ENCODE measurements at regions not wholly inside any gene's neighbourhood (a gene's known extent, or its start where the extent isn't known, plus 50 kb on each side); places are given as distances from the start of the nearest gene placed in this dataset.

DNA sequence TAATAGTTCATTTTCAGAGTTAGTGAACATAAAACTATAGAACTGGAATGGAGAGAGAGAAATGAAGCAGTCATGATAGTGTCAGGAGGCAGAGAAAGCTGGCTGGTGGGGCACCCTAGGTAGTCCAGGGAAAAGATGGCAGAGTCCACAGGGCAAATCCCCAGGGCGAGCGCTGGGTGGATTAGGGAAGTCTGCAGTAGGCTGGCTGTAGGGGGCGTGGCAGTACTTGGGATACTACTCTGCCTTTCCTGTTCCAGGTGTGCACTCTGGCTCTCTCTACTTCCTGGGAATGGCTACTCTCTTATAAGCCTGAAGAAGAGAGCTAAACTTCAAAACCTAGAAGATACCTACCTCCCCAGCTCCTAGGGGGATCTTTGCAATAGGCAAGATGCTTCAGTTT, 232.9 kb upstream of the SLC10A2 start:
- Mint-ChIP-seq H3K4me1 (no peaks in the 10 kb centered on the region), H3K27ac (no peak overlapping the region), H3K9me3 (peaks cover 10% of the 10 kb centered on the region), H3K36me3 (ENCODE audit: low read depth) (no peaks in the 10 kb centered on the region), H3K27me3 (no peaks in the 10 kb centered on the region), H3K4me3 (no peak overlapping the region)
- ATAC-seq: no peak
- DNase-seq: no peak

DNA sequence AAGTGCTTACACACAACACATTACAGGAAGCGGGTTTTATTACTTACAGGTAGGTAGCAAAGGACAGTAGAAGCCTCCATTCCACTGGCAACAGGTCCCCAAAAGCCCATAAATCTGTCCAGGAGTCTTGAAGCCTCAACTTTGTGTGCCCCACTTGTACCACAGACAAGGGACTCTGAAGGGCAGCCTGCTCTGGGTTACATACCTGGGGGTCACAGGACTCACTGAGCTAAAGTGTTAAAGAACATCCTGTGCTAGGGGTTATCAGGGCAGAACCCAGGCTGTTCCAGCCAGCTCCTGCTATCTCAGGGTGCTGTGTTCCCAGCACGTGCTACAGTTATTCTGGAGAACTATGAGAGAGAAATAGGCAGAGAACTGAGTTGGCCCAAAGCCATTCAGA, 230.9 kb upstream of the SLC10A2 start:
- no peak for ATAC-seq
- no peaks in the 10 kb centered on the region for H3K36me3 Mint-ChIP-seq (ENCODE audit: low read depth)
- H3K4me1 Mint-ChIP-seq: no peaks in the 10 kb centered on the region
- H3K4me3 Mint-ChIP-seq: no peak overlapping the region
- peaks cover 10% of the 10 kb centered on the region for H3K9me3 Mint-ChIP-seq
- no peak overlapping the region for H3K27ac Mint-ChIP-seq
- DNase-seq: no peak
- no peaks in the 10 kb centered on the region for H3K27me3 Mint-ChIP-seq

DNA sequence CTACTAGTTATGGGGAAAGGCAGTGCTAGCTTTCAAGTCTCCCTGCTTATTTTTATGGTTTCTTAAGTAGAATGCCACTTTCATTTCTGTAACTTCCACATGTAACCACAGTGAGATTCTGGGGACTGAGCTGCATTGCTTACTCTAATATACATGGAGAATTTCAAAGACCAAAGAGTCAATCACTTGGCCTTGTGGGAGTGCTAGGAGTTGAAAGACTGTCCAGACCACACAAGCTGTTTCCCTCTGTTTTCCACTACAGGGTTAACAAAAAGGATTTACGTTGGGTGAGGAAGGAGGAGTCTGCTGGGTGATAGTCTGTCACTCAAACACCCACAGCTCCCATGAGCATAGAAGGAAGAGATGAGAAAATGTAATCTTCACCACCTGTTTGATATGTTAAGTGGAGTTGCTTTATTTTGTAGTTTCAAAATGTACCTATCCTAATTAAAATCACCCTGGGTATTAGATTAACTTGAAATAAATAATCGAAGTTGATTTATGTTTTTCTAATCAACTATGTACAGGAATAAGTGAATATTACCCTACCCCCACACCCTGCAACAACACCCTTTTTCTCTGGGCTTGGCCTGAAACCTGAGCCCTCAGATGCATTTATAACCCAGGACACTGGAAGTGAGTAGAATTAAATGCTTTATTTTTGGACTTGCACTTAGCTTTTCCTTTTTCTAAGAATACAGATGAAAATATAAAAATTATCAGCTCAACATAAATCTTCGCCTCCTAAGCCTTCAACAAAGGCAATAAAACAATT, 225.8 kb upstream of the SLC10A2 start:
- ATAC-seq (no peak), DNase-seq (no peak)
- no peaks in the 10 kb centered on the region for H3K36me3 Mint-ChIP-seq (ENCODE audit: low read depth)
- no peaks in the 10 kb centered on the region for H3K27me3 Mint-ChIP-seq
- H3K27ac Mint-ChIP-seq: no peak overlapping the region
- H3K4me1 Mint-ChIP-seq: peaks cover 2% of the 10 kb centered on the region
- peaks cover 3% of the 10 kb centered on the region for H3K9me3 Mint-ChIP-seq
- H3K4me3 Mint-ChIP-seq: no peak overlapping the region

DNA sequence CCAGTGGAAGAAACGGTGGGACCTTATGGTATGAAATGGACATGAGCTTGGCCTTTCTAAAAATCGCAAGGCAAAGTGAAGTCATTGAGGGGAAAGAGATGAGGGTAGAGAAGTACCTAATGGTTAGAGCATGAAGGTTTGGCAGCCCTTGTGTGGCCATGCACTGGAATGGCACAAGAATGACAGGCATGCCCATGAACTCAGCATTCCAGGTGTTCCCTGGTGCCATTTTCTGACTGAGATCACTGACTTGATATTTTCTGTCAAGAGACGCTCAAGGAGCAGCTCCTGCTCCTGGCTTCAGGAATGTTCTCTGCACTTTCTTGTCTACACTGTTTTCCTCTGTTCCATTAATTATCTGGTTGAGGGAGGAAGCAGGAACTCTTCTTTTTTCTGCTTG, 225.0 kb upstream of the SLC10A2 start:
- Mint-ChIP-seq H3K4me3 (no peak overlapping the region), H3K27me3 (no peaks in the 10 kb centered on the region), H3K4me1 (peaks cover 2% of the 10 kb centered on the region), H3K27ac (no peak overlapping the region), H3K36me3 (ENCODE audit: low read depth) (no peaks in the 10 kb centered on the region), H3K9me3 (no peaks in the 10 kb centered on the region)
- DNase-seq: no peak
- ATAC-seq: no peak

DNA sequence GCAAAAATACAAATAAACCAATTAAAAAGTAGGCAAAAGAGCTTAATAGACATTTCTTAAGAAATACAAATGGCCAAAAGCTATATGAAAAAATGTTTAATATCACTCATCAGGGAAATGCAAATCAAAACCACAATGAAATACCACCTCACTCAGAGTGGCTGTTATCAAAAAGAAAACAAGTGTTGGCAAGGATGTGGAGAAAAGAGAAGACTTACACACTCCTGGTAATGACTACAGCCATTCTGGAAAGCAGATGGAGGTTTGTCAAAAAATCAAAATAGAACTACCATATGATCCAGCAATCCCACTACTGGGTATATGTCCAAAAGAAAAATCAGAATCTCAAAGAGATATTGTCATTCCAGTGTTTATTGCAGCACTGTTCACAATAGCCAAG, 223.5 kb upstream of the SLC10A2 start:
- DNase-seq (no peak), ATAC-seq (no peak)
- H3K36me3 Mint-ChIP-seq (ENCODE audit: low read depth): no peaks in the 10 kb centered on the region
- H3K9me3 Mint-ChIP-seq: no peaks in the 10 kb centered on the region
- H3K27ac Mint-ChIP-seq: no peak overlapping the region
- H3K4me3 Mint-ChIP-seq: no peak overlapping the region
- no peaks in the 10 kb centered on the region for H3K27me3 Mint-ChIP-seq
- H3K4me1 Mint-ChIP-seq: peaks cover 2% of the 10 kb centered on the region

DNA sequence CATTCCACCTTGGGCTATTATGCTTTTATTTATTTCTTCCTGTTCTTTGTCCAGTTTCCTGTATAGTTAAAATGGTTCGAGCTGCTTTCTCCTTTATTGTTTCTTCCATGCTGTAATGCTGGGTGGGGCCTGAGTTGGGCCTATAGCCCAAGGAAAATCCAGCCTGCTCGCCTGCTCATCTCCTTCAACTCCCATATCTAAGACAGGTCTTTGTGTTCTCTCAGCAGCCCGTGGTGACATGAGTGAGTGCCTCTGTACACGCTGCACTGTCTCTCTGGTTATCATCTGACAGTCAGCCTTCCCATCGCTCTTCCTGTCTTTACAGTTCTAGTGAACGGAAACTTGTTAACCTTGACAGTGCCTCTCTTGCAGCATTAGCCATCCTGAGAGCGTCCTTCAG, 221.9 kb upstream of the SLC10A2 start:
- Mint-ChIP-seq H3K9me3 (no peaks in the 10 kb centered on the region), H3K4me1 (peaks cover 2% of the 10 kb centered on the region), H3K36me3 (ENCODE audit: low read depth) (no peaks in the 10 kb centered on the region), H3K4me3 (no peak overlapping the region), H3K27me3 (no peaks in the 10 kb centered on the region), H3K27ac (no peak overlapping the region)
- ATAC-seq (no peak), DNase-seq (no peak)

DNA sequence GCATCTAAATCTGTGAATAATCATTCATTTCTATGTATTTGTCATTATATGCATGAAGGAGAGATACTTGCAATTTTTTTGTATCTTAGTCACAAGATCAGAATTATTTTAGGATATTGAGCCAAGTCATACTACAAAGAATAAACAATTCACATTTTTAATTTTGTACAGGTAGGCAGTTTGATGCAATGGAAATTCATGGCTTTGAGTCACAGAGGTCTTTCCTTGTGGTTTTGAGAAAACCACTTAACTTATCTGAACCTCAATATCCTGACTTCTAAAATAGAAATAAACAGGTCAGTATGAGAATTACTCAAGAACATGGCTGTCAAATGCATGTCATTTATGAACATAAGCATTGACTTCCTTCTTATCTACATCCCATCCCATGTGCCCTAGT, 221.4 kb upstream of the SLC10A2 start:
- H3K4me1 Mint-ChIP-seq: peaks cover 2% of the 10 kb centered on the region
- peaks cover 3% of the 10 kb centered on the region for H3K27me3 Mint-ChIP-seq
- no peaks in the 10 kb centered on the region for H3K36me3 Mint-ChIP-seq (ENCODE audit: low read depth)
- H3K27ac Mint-ChIP-seq: no peak overlapping the region
- DNase-seq: no peak
- H3K9me3 Mint-ChIP-seq: no peaks in the 10 kb centered on the region
- no peak overlapping the region for H3K4me3 Mint-ChIP-seq
- ATAC-seq: no peak

DNA sequence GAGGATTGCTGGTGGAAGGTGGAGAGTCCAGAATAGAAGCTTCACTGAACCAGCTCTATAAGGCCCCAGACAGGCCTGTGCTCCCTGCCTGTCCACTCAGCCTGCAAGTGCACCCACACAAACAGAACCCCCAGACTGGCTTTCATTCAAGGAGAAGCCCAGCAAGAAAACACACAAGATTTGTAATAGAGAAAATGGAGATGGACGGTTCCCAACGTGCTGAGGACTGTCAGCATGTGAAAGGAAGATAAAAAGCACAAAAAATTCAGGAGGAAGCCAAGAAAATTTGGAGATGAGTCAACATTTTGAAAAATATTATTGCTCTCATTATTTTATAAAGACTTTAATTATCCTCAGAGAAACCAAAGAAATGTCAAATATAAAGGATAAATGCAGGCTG, 218.2 kb upstream of the SLC10A2 start:
- Mint-ChIP-seq H3K4me3 (no peak overlapping the region), H3K9me3 (no peaks in the 10 kb centered on the region), H3K27me3 (peaks cover 3% of the 10 kb centered on the region), H3K4me1 (peaks cover 2% of the 10 kb centered on the region), H3K27ac (no peak overlapping the region), H3K36me3 (ENCODE audit: low read depth) (no peaks in the 10 kb centered on the region)
- DNase-seq: no peak
- ATAC-seq: no peak

DNA sequence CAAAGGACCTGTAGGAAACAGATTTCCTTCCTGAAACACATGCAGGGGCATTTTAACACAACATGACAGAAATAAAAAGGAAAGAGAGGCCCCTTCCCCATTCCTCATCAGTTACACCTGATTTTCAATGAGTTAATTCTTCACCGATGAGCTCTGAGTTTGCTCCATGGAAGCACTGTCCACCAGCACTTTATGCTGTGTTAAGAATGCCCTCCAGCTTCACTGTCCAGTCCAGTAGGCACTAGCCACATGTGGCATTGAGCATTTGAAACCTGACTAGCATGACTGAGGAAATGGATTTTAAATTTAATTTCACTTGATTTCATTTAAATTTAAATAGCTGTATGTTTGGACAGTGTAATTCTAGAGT, 217.2 kb upstream of the SLC10A2 start:
- peaks cover 2% of the 10 kb centered on the region for H3K4me1 Mint-ChIP-seq
- DNase-seq (no peak), ATAC-seq (no peak)
- H3K4me3 Mint-ChIP-seq: no peak overlapping the region
- H3K36me3 Mint-ChIP-seq (ENCODE audit: low read depth): no peaks in the 10 kb centered on the region
- H3K27ac Mint-ChIP-seq: no peak overlapping the region
- no peaks in the 10 kb centered on the region for H3K9me3 Mint-ChIP-seq
- peaks cover 3% of the 10 kb centered on the region for H3K27me3 Mint-ChIP-seq

DNA sequence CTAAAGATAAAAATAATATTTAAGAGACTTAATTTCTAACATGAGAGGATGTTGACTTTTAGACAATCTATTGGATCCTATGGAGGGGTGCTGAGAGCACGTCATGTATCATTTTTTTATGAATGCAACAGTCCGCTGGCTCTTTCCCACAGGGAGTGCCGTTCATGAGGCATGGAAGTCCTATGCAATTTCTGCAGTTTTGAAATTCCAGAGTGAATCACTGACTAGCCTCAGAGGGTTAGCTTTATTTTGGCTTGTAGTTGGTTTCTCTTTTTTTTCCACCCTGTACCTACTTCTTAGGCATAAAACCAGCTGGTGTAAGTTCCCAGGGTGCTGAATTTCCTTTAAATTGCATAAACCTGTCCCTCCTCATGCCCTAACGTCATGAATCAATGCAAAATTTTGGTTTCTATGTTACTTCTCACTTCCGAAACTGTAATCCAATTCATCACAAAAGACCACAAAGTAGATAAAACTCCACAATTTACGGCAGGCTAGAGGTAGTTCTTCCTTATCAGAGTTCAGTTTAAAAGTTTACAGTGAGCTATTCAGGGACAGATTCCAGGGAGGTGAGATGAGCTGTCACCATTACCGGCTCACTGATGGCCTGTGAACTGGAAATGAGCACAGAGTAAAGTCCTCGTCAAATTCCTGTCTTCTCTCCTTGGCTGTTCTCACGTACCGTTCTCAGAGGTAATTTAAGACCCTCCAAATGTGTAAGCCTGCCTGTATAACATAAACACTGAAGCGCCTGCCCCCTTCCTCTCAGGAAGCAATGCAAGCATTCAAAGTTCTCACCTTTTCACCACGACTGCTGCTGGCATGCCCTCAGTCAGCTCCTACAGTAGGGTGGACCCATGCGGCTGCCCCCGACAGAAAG, 216.6 kb upstream of the SLC10A2 start:
- ATAC-seq: no peak
- no peak overlapping the region for H3K4me3 Mint-ChIP-seq
- no peaks in the 10 kb centered on the region for H3K36me3 Mint-ChIP-seq (ENCODE audit: low read depth)
- peaks cover 3% of the 10 kb centered on the region for H3K27me3 Mint-ChIP-seq
- no peaks in the 10 kb centered on the region for H3K4me1 Mint-ChIP-seq
- DNase-seq: no peak
- H3K27ac Mint-ChIP-seq: no peak overlapping the region
- H3K9me3 Mint-ChIP-seq: no peaks in the 10 kb centered on the region

DNA sequence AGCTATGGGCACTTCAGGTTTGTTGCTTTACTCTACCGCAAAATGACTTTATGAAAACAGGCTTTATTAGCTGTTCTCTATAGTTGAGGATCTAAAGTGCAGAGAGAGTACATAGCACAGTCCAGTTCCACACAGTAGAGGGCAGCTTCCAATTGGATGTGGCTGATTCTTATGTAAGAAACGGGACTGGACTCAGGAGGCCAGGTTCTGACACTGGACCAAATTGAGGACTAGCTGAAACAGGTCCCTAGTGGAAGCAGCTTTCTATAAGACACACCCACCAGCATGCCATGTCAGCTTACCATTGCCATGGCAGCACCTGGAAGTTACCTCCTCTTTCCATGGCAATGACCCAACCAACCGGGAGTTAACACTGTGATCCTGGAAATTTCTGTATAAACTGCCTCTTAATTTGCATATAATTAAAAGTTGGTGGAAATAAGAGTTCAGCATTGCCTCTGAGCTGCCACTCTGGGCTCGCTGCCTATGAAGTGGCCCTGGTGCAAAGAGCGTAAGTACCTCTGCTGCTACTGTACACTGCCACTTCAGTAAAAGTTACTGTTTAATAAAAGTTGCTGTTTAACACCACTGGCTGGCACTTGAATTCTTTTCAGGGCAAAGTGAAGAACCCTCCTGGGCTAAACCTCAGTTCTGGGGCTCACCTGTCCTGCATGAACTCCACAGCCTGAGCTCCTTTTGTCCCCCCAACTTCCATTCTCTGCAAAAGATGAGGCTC, 211.9 kb upstream of the SLC10A2 start:
- H3K4me1 Mint-ChIP-seq: no peaks in the 10 kb centered on the region
- no peaks in the 10 kb centered on the region for H3K9me3 Mint-ChIP-seq
- DNase-seq: no peak
- peaks cover 3% of the 10 kb centered on the region for H3K27me3 Mint-ChIP-seq
- H3K4me3 Mint-ChIP-seq: no peak overlapping the region
- no peaks in the 10 kb centered on the region for H3K36me3 Mint-ChIP-seq (ENCODE audit: low read depth)
- H3K27ac Mint-ChIP-seq: no peak overlapping the region
- no peak for ATAC-seq

DNA sequence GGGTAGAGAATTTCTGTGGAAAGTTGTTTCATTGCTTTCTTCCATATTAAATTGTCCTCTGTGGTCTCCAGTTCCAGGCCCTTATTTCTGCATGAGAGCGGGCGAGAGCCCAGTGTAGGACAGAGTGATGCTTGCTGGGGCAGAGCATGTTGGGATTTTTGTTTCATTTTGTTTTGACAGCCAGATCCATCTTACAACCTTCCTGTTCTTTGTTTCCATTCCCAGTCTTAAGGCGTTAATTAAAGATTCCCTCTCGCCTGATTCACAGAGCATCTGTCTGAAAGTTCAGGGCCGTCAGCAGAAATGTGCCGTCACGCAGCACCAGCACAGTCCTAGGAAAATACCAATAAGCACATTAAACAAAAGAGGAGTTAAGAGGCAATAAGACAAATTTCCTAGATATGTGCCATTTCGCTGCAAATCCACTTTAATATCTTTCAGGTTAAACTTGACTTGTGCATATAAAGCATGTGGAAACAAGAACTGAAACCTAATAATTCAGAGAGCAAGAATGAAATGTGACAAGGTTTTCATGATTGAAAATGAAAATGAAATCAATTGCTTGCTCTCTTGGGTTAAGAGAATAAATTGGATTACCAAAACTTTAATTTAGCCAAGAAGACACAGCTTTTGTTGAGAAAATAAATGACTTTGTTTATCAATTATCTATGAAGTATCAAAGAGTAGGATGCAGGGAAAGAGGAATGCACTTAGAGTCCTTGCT, 210.7 kb upstream of the SLC10A2 start:
- H3K9me3 Mint-ChIP-seq: no peaks in the 10 kb centered on the region
- H3K4me3 Mint-ChIP-seq: no peak overlapping the region
- DNase-seq: no peak
- no peaks in the 10 kb centered on the region for H3K36me3 Mint-ChIP-seq (ENCODE audit: low read depth)
- H3K4me1 Mint-ChIP-seq: no peaks in the 10 kb centered on the region
- no peak for ATAC-seq
- H3K27ac Mint-ChIP-seq: no peak overlapping the region
- H3K27me3 Mint-ChIP-seq: no peaks in the 10 kb centered on the region

DNA sequence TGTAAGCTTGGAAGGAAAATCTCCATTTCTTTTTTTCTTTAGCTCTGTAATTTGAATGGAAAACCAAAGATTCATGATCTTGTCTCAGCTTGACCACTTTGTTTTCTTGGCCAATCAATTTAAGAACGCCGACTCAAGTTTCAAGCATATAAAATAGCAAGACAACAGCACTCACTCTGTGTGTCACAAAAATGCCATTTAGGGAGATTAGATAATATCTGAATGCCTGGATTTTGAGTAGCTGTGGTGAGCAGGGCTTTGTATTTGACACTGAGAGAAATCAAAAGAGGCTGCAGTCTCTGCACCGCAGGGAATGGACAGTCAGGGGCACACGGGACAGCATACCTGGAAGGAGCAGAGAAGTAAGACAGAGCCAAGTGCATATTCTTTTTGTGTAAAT, 209.5 kb upstream of the SLC10A2 start:
- ATAC-seq (no peak), DNase-seq (no peak)
- H3K36me3 Mint-ChIP-seq (ENCODE audit: low read depth): no peaks in the 10 kb centered on the region
- H3K4me3 Mint-ChIP-seq: no peak overlapping the region
- H3K27me3 Mint-ChIP-seq: no peaks in the 10 kb centered on the region
- no peaks in the 10 kb centered on the region for H3K4me1 Mint-ChIP-seq
- H3K9me3 Mint-ChIP-seq: no peaks in the 10 kb centered on the region
- no peak overlapping the region for H3K27ac Mint-ChIP-seq

DNA sequence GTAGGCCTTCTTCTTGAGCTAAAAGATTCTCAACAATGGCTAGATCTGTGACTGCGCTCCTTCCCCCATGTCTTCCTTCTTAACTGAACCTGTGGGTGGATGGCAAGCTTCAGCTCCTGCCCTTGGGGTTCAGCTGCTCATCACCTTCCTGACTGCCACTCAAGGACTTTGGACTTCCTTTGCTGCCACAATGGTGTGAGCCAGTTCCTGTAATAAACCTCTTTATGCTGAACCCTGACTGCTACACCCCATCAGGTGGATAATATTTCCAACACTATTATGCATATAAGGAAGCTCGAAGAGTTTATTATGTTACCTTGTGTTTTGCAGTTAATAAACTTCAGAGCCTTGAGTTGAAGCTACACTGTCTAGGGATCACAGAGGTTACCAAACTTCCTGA, 208.9 kb upstream of the SLC10A2 start:
- H3K36me3 Mint-ChIP-seq (ENCODE audit: low read depth): no peaks in the 10 kb centered on the region
- H3K27ac Mint-ChIP-seq: no peak overlapping the region
- no peaks in the 10 kb centered on the region for H3K9me3 Mint-ChIP-seq
- DNase-seq (no peak), ATAC-seq (no peak)
- H3K4me3 Mint-ChIP-seq: no peak overlapping the region
- no peaks in the 10 kb centered on the region for H3K27me3 Mint-ChIP-seq
- H3K4me1 Mint-ChIP-seq: no peaks in the 10 kb centered on the region
